ENCODE measurements at regions not wholly inside any gene's neighbourhood (a gene's known extent, or its start where the extent isn't known, plus 50 kb on each side); places are given as distances from the start of the nearest gene placed in this dataset.

DNA sequence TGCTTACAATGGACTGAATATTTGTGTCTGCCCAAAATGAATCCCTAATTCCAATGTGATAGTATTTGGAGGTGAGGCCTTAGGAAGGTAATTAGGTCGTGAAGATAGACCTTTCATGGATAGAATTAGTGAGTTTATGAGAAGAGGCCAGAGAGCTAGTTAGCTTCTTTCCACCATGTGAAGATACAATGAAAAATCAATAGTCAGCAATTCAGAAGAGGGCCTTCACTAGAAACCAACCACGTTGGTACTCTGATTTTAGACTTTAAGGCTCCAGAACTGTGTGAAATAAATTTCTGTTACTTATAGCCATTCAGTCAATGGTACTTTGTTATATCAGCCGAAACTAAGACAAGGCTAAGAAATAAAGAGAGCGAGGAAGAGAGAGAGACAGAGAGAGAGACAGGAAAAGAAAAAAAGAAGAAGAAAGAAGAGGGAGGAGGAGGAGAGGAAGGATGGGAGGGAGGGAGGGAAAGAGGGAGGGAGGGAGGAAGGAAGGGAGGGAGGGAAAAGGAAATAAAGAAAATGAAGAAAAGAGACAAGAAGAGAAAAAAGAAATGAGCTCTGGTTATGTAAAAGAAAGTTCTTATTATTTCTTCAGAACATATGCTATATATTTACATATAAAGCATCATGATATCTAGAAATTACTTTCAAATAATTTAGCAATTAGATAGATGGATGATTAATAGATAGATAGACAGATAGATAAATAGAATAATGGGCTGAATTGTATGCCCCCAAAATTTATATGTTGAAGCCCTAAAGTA, 1725.3 kb downstream of the EFNA5 start:
- no peak overlapping the region for H3K14ac ChIP-seq (replicated peaks; ENCODE audit: low read depth, low read length)
- no peak overlapping the region for H2BK15ac ChIP-seq (ENCODE audit: low read depth, low read length)
- intact Hi-C loops (cut with micrococcal nuclease) (no loop called here), dilution Hi-C loops (cut with HindIII; ENCODE audit: low sequenced_read_pairs, unreplicated experiment) (no loop called here), in situ Hi-C loops (cut with MboI; ENCODE audit: low sequenced_read_pairs) (no loop called here)
- no peak overlapping the region for H2AK9ac ChIP-seq (replicated peaks; ENCODE audit: low read depth, low read length, poor library complexity)
- no peaks in the 10 kb centered on the region; the same call in 1 of the 2 replicates for H3K9me1 ChIP-seq (ENCODE audit: insufficient read depth, low read length)
- no peak overlapping the region for H2AFZ ChIP-seq (replicated peaks; ENCODE audit: low read length, poor library complexity)
- no peak for TF ChIP-seq NFE2L2 (IDR thresholded peaks at IDR 0.05; ENCODE audit: low read depth, low read length)
- no peak for TF ChIP-seq MAZ (IDR thresholded peaks at IDR 0.05; ENCODE audit: borderline replicate concordance, low read depth, low read length)
- no peak for TF ChIP-seq RFX5 (IDR thresholded peaks at IDR 0.05; ENCODE audit: low read depth, low read length)
- TF ChIP-seq MAFK (IDR thresholded peaks at IDR 0.05; ENCODE audit: low read depth, low read length) = peak; percentile 80
- no peaks in the 10 kb centered on the region for H3K4me1 ChIP-seq (ENCODE audit: control insufficient read depth, insufficient read depth, low read length)
- no peak overlapping the region for H3K18ac ChIP-seq (ENCODE audit: low read depth, low read length)
- no peak overlapping the region for H3K4me3 ChIP-seq (ENCODE audit: insufficient read depth, low read depth, low read length)
- no peak overlapping the region for H3K56ac ChIP-seq (ENCODE audit: extremely low read depth, insufficient read depth, low read length)
- no TSS peak for BruUV-seq (replicated peaks)
- no peak overlapping the region for H3K27ac ChIP-seq (ENCODE audit: insufficient read depth, low read length)
- H3K4ac ChIP-seq (ENCODE audit: low read depth, low read length) = no peak overlapping the region
- no peak for ATAC-seq (ENCODE audit: low read depth)
- no peak overlapping the region for H2AK5ac ChIP-seq (ENCODE audit: low read depth, low read length)
- H3K36me3 ChIP-seq (ENCODE audit: control insufficient read depth, insufficient read depth, low read length) = no peaks in the 10 kb centered on the region
- no peak overlapping the region for H4K91ac ChIP-seq (ENCODE audit: insufficient read depth, low read depth, low read length)
- CTCF ChIA-PET = no interaction called here
- no peak overlapping the region for H2BK5ac ChIP-seq (ENCODE audit: low read depth, low read length, poor library complexity, severe bottlenecking)
- H3K9ac ChIP-seq (ENCODE audit: low read depth, low read length) = no peak overlapping the region
- H2BK20ac ChIP-seq (ENCODE audit: low read depth, low read length) = no peak overlapping the region
- no peak overlapping the region for H3K4me2 ChIP-seq (ENCODE audit: low read depth, low read length)
- no peaks in the 10 kb centered on the region for H3K79me1 ChIP-seq (ENCODE audit: low read depth in 1 of 2, low read length in 2 of 2)
- no peak overlapping the region for H2BK120ac ChIP-seq (ENCODE audit: low read depth, low read length)
- no peak for DNase-seq
- H3K27me3 ChIP-seq (ENCODE audit: control insufficient read depth, insufficient read depth, low read length) = no peaks in the 10 kb centered on the region
- POLR2A ChIA-PET (ENCODE audit: unreplicated experiment) = no interaction called here
- no peak overlapping the region for H4K8ac ChIP-seq (ENCODE audit: low read depth in 2 of 2, low read length in 2 of 2)
- no peak overlapping the region for H4K5ac ChIP-seq (ENCODE audit: low read depth, low read length)
- no CpG with 5 or more reads among the region's 4 CpGs for WGBS, 2 experiments (ENCODE audit: extremely low coverage in 2 of 2, insufficient read length in 1 of 2)
- H4K20me1 ChIP-seq (ENCODE audit: insufficient read depth, low read length) = no peaks in the 10 kb centered on the region
- H3K23ac ChIP-seq (ENCODE audit: low read depth, low read length) = no peak overlapping the region
- no peaks in the 10 kb centered on the region for H3K9me3 ChIP-seq (ENCODE audit: control insufficient read depth, insufficient read depth, low read length)

Measured in IMR-90 (cell line).